Endothelial cell of umbilical vein (primary cell): ENCODE measurements at regions not wholly inside any gene's neighbourhood (a gene's known extent, or its start where the extent isn't known, plus 50 kb on each side); places are given as distances from the start of the nearest gene placed in this dataset.

ENCODE experiments used
- BruUV-seq: library from RNA; stranded (reverse); fragments of 400-500 nt; replicated peaks from 2 replicates; lab custom pipeline; 2021; lab: Mats Ljungman, UMichigan
- CTCF ChIA-PET: fragments of 300-600, 350-600 bp; sonication (Branson Sonifier 250); formaldehyde crosslinking; loops from one replicate; lab custom pipeline; 2021; ENCODE audit warnings: antibody characterized with exemption, inconsistent platforms; lab: Charles Lee
- POLR2A ChIA-PET: fragments of 300-600, 350-600 bp; sonication (Branson Sonifier 250); formaldehyde crosslinking; loops from one replicate; lab custom pipeline; 2021; ENCODE audit warnings: antibody characterized with exemption, inconsistent platforms; lab: Charles Lee
- DNase-seq: peaks from one replicate; pipeline ENCODE4 v3.0.0-alpha.2; 2011; ENCODE audit warnings: low read depth, low spot score
- FAIRE-seq: peaks from 2 replicates; lab custom pipeline; 2011; peaks lifted over from hg19 to GRCh38; lab: Jason Lieb, UNC
- H2AFZ ChIP-seq: 2 replicates; pipeline ENCODE4 v1.6.0; 2012; ENCODE audit warnings: low read depth, low read length, control low read depth, inconsistent platforms
- H3K27ac ChIP-seq: 2 replicates; pipeline ENCODE4 v1.5.1; 2011; ENCODE audit warnings: low read depth, mild to moderate bottlenecking, control low read depth, low read length, moderate library complexity; ENCODE audit not compliant: insufficient read depth
- H3K27me3 ChIP-seq, 2 experiments: 2 replicates each; pipeline versions ENCODE4 v1.6.0 to v1.6.1; 2011; ENCODE audit warnings: low read length in 2 of 2, mixed read lengths in 1 of 2; ENCODE audit not compliant: control insufficient read depth in 2 of 2, insufficient read depth in 2 of 2
- H3K36me3 ChIP-seq, 2 experiments: 2 replicates in 1 of 2; 3 replicates in 1 of 2; pipeline ENCODE4 v1.5.1; 2011; ENCODE audit warnings: low read length in 2 of 2, mild to moderate bottlenecking in 1 of 2, moderate library complexity in 1 of 2; ENCODE audit not compliant: control insufficient read depth in 2 of 2, insufficient read depth in 2 of 2; ENCODE audit errors: extremely low read depth in 1 of 2
- H3K4me1 ChIP-seq: 3 replicates; pipeline ENCODE4 v1.5.1; 2011; ENCODE audit warnings: mild to moderate bottlenecking, low read length; ENCODE audit not compliant: control insufficient read depth, insufficient read depth; ENCODE audit errors: extremely low read depth
- H3K4me2 ChIP-seq: 2 replicates; pipeline ENCODE4 v1.6.1; 2011; ENCODE audit warnings: low read length, control low read depth, mixed read lengths; ENCODE audit not compliant: insufficient read depth
- H3K4me3 ChIP-seq, 3 experiments: fragments of 200-600 bp in 1 of 3; sonication (generic), shearing (Covaris generic) in 1 of 3; replicated peaks in 1 of 3; 2 replicates each; pipeline ENCODE4 v1.5.1; 2011 to 2016; ENCODE audit warnings: control low read depth in 3 of 3, low read length in 3 of 3, mild to moderate bottlenecking in 2 of 3, inconsistent platforms in 1 of 3, low read depth in 1 of 3, moderate library complexity in 1 of 3; ENCODE audit not compliant: insufficient read depth in 1 of 3
- H3K79me2 ChIP-seq: 2 replicates; pipeline ENCODE4 v1.6.0; 2012; ENCODE audit warnings: low read length, inconsistent platforms; ENCODE audit not compliant: control insufficient read depth, insufficient read depth
- H3K9ac ChIP-seq: replicated peaks from 2 replicates; pipeline ENCODE3; 2011; ENCODE audit warnings: low read length, control low read depth; ENCODE audit not compliant: insufficient read depth; ENCODE audit errors: extremely low read depth
- H3K9me1 ChIP-seq: replicated peaks from 3 replicates; pipeline ENCODE4 v1.6.0; 2011; ENCODE audit warnings: mild to moderate bottlenecking, low read length; ENCODE audit not compliant: control insufficient read depth, insufficient read depth; ENCODE audit errors: extremely low read depth
- H3K9me3 ChIP-seq: replicated peaks from 2 replicates; pipeline ENCODE4 v1.5.1; 2012; ENCODE audit warnings: low read length, inconsistent platforms; ENCODE audit not compliant: control insufficient read depth, insufficient read depth
- H4K20me1 ChIP-seq: replicated peaks from 2 replicates; pipeline ENCODE3; 2011; ENCODE audit warnings: mild to moderate bottlenecking, low read length; ENCODE audit not compliant: control insufficient read depth, insufficient read depth; ENCODE audit errors: extremely low read depth
- CTCF ChIP-seq, 2 donors: IDR thresholded peaks; 1 replicate in 1 of 2; 2 replicates in 1 of 2; pipeline ENCODE4 v1.5.1; 2011; ENCODE audit warnings: low read length in 2 of 2, mild to moderate bottlenecking in 2 of 2, moderate library complexity in 2 of 2, control low read depth in 1 of 2, inconsistent platforms in 1 of 2, low read depth in 1 of 2; ENCODE audit not compliant: insufficient read depth in 1 of 2; ENCODE audit errors: extremely low read depth in 1 of 2
- EZH2 ChIP-seq: IDR thresholded peaks from 2 replicates; pipeline ENCODE4 v1.6.1; 2012; ENCODE audit warnings: borderline replicate concordance, low read depth, mild to moderate bottlenecking, moderate library complexity, low read length, inconsistent platforms; ENCODE audit not compliant: severe bottlenecking
- FOS ChIP-seq: IDR thresholded peaks from 2 replicates; pipeline ENCODE4 v1.6.1; 2011; ENCODE audit warnings: mild to moderate bottlenecking, low read length, moderate library complexity, borderline replicate concordance; ENCODE audit not compliant: insufficient read depth
- GATA2 ChIP-seq: IDR thresholded peaks from 2 replicates; pipeline ENCODE4 v1.7.0; 2011; ENCODE audit warnings: low read depth, mild to moderate bottlenecking, moderate library complexity, mixed read lengths, low read length; ENCODE audit not compliant: insufficient read length, insufficient read depth
- JUN ChIP-seq: IDR thresholded peaks from 2 replicates; pipeline ENCODE4 v1.6.1; 2011; ENCODE audit warnings: borderline replicate concordance, low read depth; ENCODE audit not compliant: insufficient read length, insufficient read depth
- MAX ChIP-seq: IDR thresholded peaks from 2 replicates; pipeline ENCODE4 v1.6.1; 2011; ENCODE audit not compliant: insufficient read depth, insufficient read length
- MYC ChIP-seq: IDR thresholded peaks from one replicate; pipeline ENCODE4 v1.6.1; 2011; ENCODE audit warnings: mild to moderate bottlenecking, low read depth, low read length
- POLR2A ChIP-seq: IDR thresholded peaks from 2 replicates; pipeline ENCODE4 v1.6.1; 2012; ENCODE audit warnings: low read depth, mild to moderate bottlenecking, control low read depth, low read length
- POLR2AphosphoS5 ChIP-seq: IDR thresholded peaks from 2 replicates; pipeline ENCODE4 v1.6.1; 2012; ENCODE audit warnings: low read depth, mild to moderate bottlenecking, control low read depth, low read length, moderate library complexity; ENCODE audit not compliant: insufficient read depth
- dilution Hi-C: fragments of 300-500 bp; cut with MboI; formaldehyde crosslinking; loops from one replicate; pipeline ENCODE4 v1.15.0; 2019; ENCODE audit warnings: low sequenced_read_pairs; ENCODE audit not compliant: extremely low pct_ligation_motif_present
- intact Hi-C: fragments of 100-400 bp; cut with micrococcal nuclease; formaldehyde crosslinking; loops from one replicate; pipeline ENCODE4 v1.10.0; 2022

GRCh38 chr2:236393581-236393980, 129.4 kb upstream of the ASB18 start:
- ChIA-PET CTCF (interaction anchor here (1.0 to 1.1 kb wide), 2 partner anchors 9 to 13 kb away, joined by 3 read pairs; no protein-coding TSS in a partner anchor), POLR2A (no interaction called here)
- dilution Hi-C loops (no loop called here), intact Hi-C loops (no loop called here)
- Histone ChIP-seq H3K4me3 (no peak overlapping the region), H3K9me3 (no peaks in the 10 kb centered on the region), H3K4me2 (no peak overlapping the region), H3K79me2 (no peaks in the 10 kb centered on the region), H3K36me3 (no peaks in the 10 kb centered on the region), H3K27me3 (no peaks in the 10 kb centered on the region), H3K9ac (no peak overlapping the region), H2AFZ (no peak overlapping the region), H4K20me1 (no peaks in the 10 kb centered on the region), H3K4me1 (no peaks in the 10 kb centered on the region), H3K27ac (no peak overlapping the region), H3K9me1 (no peaks in the 10 kb centered on the region)
- DNase-seq (no peak), FAIRE-seq (no peak)
- BruUV-seq = no TSS peak
- TF ChIP-seq MAX = no peak
- TF ChIP-seq CTCF (IDR thresholded peaks at IDR 0.05; ENCODE audit: extremely low read depth in 1 of 2, insufficient read depth in 1 of 2, low read depth in 1 of 2, low read length in 2 of 2) = no peak
- TF ChIP-seq EZH2 = no peak
- TF ChIP-seq JUN = no peak
- no peak for TF ChIP-seq POLR2AphosphoS5
- TF ChIP-seq MYC = no peak
- TF ChIP-seq FOS = no peak
- no peak for TF ChIP-seq POLR2A
- TF ChIP-seq GATA2 = no peak
